Lower lobe of right lung (tissue), 2 donors: ENCODE measurements at regions not wholly inside any gene's neighbourhood (a gene's known extent, or its start where the extent isn't known, plus 50 kb on each side); places are given as distances from the start of the nearest gene placed in this dataset.
"Not testable (repeated sequence)": the region's sequence is repeated elsewhere in the genome, so short reads cannot be mapped to it uniquely, and the experiment has no call there.

Source experiments
- ATAC-seq, 2 donors: fragments of 200-7000 bp; cut with Tn5 transposase; one replicate each; pipeline ENCODE4 v1.9.1; 2020 to 2022; ENCODE audit warnings: mild to moderate bottlenecking in 2 of 2, moderate library complexity in 2 of 2
- DNase-seq: peaks from one replicate; pipeline ENCODE4 v3.0.0-alpha.2; 2020
- H3K27ac ChIP-seq: fragments of 200-600 bp; one replicate; pipeline ENCODE4 v1.8.0; 2022
- H3K27me3 ChIP-seq: fragments of 200-600 bp; one replicate; pipeline ENCODE4 v1.8.0; 2022; ENCODE audit warnings: low read depth
- H3K36me3 ChIP-seq: fragments of 200-600 bp; one replicate; pipeline ENCODE4 v1.8.0; 2022; ENCODE audit warnings: mild to moderate bottlenecking
- H3K4me1 ChIP-seq: fragments of 200-600 bp; one replicate; pipeline ENCODE4 v1.8.0; 2022
- H3K4me3 ChIP-seq: fragments of 200-600 bp; one replicate; pipeline ENCODE4 v1.8.0; 2022; ENCODE audit warnings: mild to moderate bottlenecking
- H3K9me3 ChIP-seq: fragments of 200-600 bp; one replicate; pipeline ENCODE4 v1.8.0; 2022
- CTCF ChIP-seq: fragments of 200-600 bp; IDR thresholded peaks from one replicate; pipeline ENCODE4 v1.8.0; 2022; ENCODE audit warnings: antibody characterized with exemption, mild to moderate bottlenecking
- intact Hi-C: fragments of 100-400 bp; cut with DNase I; formaldehyde crosslinking; loops from one replicate; pipeline ENCODE4 v1.11.0; 2022
- donor health status: DM: no; HTN: yes; CAD: no; lungs with severe emphysema.

DNA sequence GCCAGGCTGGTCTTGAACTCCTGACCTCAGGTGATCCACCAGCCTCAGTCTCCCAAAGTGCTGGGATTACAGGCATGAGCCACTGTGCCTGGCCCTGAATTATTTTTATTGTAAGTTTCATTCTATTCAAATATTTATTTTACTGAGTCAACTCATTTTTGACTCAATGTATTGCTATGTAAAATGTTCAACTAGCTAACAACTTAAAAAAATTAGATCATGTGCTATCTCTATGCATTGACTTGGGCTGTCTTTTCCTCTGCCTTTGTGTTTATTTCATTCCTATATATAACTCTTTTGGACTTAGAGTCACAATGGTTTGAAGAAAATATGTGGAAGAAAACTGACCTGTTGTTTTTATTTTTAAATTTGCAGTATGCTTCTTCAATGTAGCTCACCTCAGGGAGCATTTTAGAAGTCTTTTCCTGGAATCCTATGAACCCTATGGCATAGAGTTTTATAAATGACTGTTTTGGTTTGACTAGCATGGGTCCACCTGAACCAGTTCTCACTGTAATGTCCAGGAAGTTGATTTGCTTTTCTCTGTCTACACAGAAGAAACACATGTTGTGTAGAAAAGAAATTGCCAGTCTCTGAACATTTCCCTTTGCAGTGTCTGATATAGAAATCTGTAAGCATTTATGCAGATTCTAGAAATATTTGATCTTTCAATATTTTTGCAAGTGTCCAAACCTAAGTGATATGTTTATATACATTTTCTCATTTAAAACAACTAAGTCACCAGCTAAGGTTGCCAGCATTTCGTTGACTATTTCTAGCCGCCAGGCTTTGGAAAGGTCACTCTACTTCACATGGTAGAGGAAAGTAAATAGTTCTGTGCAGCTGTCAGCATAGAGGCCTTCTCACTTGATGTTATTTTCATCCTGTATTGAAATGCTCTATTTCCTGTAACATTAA, 138.8 kb downstream of the PCSK1 start:
- intact Hi-C loops: no loop called here
- H3K36me3 ChIP-seq: no peaks in the 10 kb centered on the region
- DNase-seq: no peak
- no peaks in the 10 kb centered on the region for H3K9me3 ChIP-seq
- no peak for ATAC-seq
- no peak overlapping the region for H3K27ac ChIP-seq
- H3K4me1 ChIP-seq: peaks cover 14% of the 10 kb centered on the region
- H3K4me3 ChIP-seq: no peak overlapping the region
- TF ChIP-seq CTCF: no peak
- H3K27me3 ChIP-seq: no peaks in the 10 kb centered on the region

- DNase-seq: no peak
- no peak for TF ChIP-seq CTCF
- Histone ChIP-seq H3K36me3 (no peaks in the 10 kb centered on the region), H3K4me3 (no peak overlapping the region), H3K27ac (no peak overlapping the region), H3K9me3 (no peaks in the 10 kb centered on the region), H3K4me1 (peaks cover 8% of the 10 kb centered on the region), H3K27me3 (no peaks in the 10 kb centered on the region)
- ATAC-seq: no peak
- intact Hi-C loops: no loop called here
These were observed 140.3 kb downstream of the PCSK1 start for GRCh38 chr5:96292582-96293247.

DNA sequence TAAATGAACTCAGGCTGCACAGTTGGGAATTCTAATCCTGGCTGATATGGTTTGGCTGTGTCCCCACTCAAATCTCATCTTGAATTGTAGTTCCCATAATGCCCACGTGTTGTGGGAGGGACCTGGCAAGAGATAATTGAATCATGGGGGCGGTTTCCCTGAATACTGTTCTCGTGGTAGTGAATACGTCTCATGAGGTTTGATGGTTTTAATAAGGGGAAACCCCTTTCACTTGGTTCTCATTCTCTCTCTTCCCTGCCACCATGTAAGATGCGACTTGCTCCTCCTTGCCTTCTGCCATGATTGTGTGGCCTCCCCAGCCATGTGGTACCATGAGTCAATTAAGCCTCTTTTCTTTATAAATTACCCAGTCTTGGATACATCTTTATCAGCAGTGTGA, 143.8 kb downstream of the PCSK1 start:
- intact Hi-C loops, H3K4me3 ChIP-seq, H3K9me3 ChIP-seq, H3K27ac ChIP-seq, H3K36me3 ChIP-seq, ATAC-seq, DNase-seq, H3K27me3 ChIP-seq, H3K4me1 ChIP-seq: not testable (repeated sequence)

GRCh38 chr5:96288845-96289185, 144.2 kb downstream of the PCSK1 start:
- Histone ChIP-seq H3K36me3 (no peaks in the 10 kb centered on the region), H3K27me3 (no peaks in the 10 kb centered on the region), H3K27ac (no peak overlapping the region), H3K9me3 (no peaks in the 10 kb centered on the region), H3K4me1 (no peaks in the 10 kb centered on the region), H3K4me3 (no peak overlapping the region)
- TF ChIP-seq CTCF: no peak
- intact Hi-C loops: no loop called here
- ATAC-seq (no peak), DNase-seq (no peak)

DNA sequence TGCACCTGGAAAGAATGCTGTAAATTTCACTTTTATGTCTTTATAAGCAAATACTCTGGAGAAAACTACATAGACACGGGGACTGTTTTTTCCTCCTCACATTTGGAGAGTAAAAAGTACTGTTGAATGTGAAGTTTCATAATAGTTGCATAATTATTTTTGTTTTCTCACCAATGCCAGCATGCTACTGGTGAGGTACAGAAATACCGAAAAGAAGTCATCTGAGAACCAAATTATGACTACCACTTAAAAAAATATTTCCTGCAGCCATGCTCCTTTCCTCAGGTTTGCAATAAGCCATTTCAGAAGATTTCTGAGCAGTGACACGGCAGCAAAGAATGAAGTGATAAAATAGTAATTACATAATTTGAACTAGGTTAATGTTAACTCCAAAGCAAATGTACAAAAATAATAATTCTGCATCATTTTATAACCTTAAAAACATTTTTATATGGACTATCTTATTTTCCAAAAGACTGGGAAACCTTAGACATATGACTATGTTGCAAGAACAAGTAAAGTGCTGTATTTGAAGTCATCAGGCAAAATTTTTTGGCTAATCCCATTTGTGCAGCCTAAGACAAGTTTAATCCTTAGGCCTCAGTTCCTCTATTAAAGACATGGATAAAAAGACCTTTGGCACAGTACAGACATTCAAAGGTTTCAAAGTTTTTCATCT, 144.7 kb downstream of the PCSK1 start:
- Histone ChIP-seq H3K4me1 (no peaks in the 10 kb centered on the region), H3K9me3 (no peaks in the 10 kb centered on the region), H3K27me3 (no peaks in the 10 kb centered on the region), H3K4me3 (no peak overlapping the region), H3K27ac (no peak overlapping the region), H3K36me3 (no peaks in the 10 kb centered on the region)
- DNase-seq (no peak), ATAC-seq (no peak)
- TF ChIP-seq CTCF: no peak
- intact Hi-C loops: no loop called here
